ENCODE measurements at regions not wholly inside any gene's neighbourhood (a gene's known extent, or its start where the extent isn't known, plus 50 kb on each side); places are given as distances from the start of the nearest gene placed in this dataset.

GRCh38 chr3:96071097-96071496, 743.3 kb upstream of the EPHA6 start:
- TF ChIP-seq CTCF (conservative IDR thresholded peaks at IDR 0.05; ENCODE audit: low read depth in 2 of 2) (no peak), POLR2AphosphoS5 (IDR thresholded peaks at IDR 0.05; ENCODE audit: low read depth) (no peak), JUNB (IDR thresholded peaks at IDR 0.05; ENCODE audit: unreplicated experiment) (no peak)

All from GM23338 (cell line).